CD4-positive, alpha-beta T cell treated with Interleukin-15 for 4 hours (primary cell): ENCODE measurements at regions not wholly inside any gene's neighbourhood (a gene's known extent, or its start where the extent isn't known, plus 50 kb on each side); places are given as distances from the start of the nearest gene placed in this dataset.
"Not testable (repeated sequence)": the region's sequence is repeated elsewhere in the genome, so short reads cannot be mapped to it uniquely, and the experiment has no call there.

Source experiments
- DNase-seq: peaks from one replicate; pipeline ENCODE4 v3.0.0-alpha.2; 2020; ENCODE audit warnings: low spot score

DNA sequence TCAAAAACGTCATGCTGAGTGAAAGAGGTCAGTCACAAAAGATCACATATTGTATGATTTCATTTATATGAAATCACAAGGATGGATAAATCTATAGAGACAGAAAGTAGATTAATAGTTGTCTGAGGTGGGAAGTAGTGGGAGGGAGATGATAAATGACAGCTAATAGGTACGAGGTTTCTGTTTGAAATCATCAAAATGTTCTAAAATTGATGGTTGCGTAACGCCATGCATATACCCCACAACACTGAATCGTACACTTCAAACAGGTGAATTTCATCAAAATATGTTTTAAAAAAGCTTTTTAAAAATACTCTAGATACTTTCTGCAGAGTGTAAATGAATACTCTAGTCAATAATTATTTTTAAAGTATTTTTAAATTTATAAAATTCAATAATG lies 303.0 kb upstream of the STAC start:
- no peak for DNase-seq

DNA sequence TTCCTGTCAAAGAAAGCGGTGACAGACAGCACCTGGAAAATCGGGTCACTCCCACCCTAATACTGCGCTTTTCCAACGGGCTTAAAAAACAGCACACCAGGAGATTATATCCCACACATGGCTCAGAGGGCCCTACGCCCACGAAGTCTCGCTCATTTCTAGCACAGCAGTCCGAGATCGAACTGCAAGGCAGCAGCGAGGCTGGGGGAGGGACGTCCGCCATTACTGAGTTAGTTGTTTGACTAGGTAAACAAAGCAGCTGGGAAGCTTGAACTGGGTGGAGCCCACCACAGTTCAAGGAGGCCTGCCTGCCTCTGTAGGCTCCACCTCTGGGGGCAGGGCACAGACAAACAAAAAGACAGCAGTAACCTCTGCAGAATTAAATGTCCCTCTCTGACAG lies 297.3 kb upstream of the STAC start:
- not testable (repeated sequence) for DNase-seq

DNA sequence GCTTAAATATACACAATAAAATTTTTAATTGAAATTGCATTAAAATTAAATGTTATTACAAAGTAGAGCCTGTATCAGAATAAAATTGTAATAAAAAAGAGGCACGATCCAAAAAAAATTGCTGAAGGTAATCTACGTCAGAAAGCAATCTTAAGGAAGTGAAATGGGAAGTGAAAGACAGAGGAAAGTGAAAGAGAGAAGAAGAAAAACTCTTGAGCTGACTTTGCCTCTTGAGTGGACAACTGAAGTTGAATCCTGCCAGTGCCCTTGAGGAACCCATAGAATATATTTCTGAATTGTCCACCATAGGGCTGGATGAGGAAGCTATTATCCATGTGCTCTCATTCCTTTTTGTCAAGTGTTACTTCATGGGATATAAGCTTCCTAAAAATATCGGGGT lies 285.1 kb upstream of the STAC start:
- no peak for DNase-seq

DNA sequence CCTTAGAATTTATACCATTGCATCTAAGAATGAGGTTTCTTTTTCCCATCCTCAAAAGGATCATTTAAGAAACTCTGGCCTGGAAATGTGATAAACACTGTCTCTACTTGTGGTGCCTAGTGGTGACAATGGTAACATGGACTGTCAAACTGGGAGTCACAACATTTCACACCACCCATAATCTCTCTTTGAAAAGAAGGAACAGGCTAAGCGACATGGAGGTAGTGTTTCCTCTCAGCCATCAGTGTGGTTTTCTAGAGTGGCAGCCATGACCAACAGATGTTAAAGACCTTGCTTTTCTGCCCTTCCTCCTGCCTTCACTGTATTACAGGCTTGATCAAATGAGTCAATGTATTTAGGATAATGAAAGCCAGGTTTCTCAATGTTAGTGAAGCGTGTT lies 283.1 kb upstream of the STAC start:
- DNase-seq = no peak

DNA sequence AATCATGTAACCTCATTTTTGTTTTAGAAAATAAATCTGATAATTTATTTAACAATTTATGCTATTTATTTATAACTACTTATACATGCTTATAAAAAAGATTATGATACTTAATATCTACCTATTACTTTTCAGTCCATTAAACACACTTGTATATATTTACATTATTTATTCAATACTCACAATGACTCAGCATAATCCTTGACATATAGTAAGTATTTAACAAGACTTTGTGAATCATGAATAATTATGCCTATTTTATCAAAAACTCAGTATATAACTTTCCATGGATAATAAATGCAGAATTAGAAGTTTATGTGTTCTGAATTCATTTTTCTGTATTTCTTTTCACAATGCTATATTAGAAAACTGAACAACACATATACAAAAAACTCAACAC lies 266.0 kb upstream of the STAC start:
- no peak for DNase-seq

DNA sequence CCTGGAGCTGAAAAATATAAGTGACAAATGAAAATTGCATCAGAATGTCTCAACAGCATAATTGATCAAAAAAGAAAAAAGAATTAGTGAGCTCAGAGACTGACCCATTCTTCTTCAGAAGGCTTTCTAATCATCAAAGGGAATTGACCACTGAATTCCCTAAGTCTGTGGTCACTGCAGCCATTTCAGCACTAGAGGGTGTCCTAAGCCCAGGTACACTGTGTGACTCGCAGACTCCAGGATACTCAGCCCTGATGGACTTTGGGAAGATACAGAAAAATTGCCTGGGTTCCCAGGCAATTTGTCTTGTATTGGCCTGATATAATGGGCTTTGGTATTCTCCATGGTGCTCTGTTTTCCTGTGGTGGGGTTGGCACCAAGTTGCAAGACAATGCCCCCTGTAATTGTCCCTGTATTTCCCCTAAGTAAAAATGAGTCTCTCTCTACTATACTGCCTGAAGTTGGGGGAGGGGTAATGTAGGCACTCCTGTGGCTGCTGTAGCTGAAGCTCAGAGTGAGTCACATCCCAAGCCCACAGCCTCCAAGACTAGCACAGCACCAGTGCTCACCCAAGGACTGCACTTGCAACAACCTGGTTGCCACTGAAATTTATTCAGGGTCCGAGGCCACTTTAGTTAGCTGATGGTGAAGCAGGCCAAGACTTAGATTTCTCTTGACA lies 256.0 kb upstream of the STAC start:
- DNase-seq = no peak

DNA sequence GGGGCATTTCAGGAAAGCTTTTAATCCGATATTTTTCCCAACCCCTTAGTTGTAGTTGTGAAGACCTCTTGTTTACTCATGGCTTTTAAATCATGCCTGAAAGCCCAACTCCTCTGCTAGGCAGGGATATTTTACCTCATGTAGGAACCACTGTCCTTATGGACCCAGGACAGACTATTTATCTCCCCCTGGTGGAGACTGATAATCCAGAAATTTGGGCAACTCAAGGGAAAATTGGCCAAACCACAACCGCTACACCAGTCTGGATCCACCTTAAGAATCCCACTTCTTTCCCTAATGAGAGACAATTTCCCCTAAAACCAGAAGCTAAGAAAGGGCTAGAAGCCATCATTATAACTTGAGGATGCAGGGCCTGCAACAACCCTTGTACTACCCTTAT lies 248.1 kb upstream of the STAC start:
- DNase-seq = no peak

DNA sequence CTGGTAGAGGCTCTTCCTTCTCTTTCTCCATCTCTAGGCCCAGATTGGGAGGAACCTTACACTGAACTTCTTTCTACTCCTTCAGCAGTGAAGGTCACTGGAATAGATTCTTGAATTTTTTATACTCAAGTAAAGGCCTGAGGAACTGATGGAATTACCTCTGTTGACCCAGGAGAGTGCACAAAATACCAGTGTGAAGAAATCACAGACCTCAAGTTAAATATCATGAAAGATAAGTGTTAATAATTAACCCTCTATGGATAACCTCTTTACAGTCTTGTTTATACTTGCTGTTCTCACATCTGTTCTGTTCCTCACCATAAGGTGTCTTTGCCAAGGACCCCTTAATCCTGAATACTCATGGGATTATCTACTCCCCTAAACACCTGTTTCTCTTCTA lies 244.4 kb upstream of the STAC start:
- no peak for DNase-seq

DNA sequence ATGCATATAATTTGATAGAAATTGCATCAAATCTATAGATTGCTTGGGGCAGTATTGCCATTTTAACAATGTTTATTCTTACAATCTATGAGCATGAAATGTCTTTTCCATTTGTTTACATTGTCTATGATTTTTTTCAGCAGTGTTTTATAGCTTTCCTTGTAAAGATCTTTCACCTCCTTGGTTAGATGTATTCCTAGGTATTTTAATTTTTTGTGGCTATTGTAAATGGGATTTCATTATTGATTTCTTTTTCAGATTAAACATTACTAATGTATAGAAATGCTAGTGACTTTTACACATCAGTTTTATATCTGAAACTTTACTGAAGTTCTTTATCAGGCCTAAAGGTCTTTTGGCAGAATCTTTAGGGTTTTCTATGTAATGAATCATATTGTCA lies 237.6 kb upstream of the STAC start:
- DNase-seq = no peak

DNA sequence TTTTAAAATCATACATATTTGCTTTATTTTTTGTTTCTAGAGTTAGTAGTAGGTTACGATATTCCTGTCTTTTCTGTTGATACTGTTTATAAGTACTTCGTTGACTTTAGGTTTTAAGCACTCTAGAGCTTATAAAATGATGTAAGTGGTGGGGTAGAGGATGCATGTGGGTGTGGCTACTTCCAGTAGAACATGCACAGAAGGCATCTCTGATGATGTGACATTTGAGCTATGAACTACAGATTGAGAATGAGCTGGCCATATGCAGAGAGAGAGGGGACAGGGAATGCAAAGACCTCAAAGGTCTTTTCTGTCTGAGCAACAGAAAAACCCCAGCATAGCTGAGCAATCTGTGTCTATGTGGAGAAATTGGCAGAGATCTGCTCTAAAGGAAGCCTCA lies 233.9 kb upstream of the STAC start:
- DNase-seq = no peak

DNA sequence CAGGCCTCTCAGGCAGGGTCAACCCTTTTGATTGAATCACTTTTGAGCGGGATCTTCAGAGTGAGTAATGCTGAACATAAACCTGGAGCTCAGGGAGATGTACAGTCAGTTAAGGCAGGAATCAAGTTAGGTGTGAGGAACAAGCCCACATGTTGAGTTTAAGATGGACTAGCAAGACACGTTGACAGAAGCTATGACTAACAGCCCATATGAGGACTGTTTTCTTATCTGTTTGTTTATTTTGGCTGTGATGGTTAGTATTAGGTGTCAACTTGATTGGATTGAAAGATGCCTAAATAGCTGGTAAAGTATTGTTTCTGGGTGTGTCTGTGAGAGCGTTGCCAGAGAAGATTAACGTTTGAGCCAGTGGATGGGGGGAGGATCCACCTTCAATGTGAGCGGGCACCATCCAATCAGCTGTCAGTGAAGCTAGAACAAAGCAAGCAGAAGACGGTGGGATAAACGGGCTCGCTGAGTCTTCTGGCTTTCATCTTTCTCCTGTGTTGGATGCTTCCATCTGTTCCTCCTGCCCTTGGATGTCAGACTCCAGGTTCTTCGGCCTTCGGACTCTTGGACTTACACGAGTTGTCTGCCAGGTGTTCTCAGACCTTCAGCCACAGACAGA lies 232.3 kb upstream of the STAC start:
- DNase-seq = no peak

DNA sequence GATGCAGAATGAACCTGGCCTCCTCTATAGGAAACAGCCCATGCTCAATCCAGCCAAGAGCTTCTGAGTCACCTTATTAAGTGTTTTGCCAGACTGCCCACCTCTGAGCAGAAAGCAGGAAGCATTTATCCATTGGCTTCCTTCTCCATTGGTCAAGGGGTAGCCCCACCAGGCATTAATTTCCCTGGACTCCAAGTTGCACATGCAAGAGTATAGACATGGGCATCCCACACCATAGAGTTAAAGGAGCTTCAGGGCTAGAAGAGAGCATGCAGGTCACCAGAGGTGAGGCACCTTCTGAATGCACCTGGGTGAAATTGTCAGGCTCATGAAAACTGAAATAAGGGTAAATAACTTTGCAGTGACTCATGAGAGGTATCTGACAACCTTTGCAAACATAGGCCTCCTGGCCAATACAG lies 230.8 kb upstream of the STAC start:
- no peak for DNase-seq

DNA sequence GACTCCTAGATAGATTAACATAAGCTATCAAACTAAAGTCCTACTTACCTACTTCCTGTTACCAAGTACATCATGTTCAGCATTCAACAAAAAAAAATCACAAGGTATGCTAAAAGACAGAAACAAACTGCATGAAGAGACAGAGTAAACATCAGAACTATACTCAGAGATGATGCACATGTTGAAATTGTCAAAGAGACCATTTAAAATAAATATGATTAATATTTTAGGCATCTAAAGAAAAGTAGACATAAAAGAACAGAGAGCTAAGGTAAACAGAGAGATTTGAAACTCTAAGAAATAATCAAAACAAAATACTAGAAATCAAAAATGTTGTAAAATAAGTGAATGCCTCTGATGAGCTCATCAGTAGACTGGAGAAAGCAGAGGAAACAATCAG lies 224.8 kb upstream of the STAC start:
- DNase-seq = no peak

DNA sequence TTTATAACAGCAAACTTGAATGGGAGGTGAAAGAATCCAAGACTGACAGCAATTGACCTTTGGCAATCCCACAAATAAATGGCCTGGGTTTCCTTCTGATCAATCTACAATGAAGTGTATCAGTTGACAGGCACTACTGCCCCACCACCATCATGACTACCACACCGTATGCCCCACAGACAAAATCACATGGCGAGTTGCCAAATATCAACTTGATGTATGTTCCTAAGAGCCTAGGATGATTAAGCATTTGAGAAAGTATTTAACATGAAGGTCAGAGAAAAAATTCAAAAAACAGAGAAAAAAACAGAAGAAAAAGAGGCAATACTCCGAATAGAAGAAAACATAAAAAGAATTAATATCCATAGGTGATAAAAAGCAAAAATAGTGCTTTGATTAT lies 215.9 kb upstream of the STAC start:
- no peak for DNase-seq

DNA sequence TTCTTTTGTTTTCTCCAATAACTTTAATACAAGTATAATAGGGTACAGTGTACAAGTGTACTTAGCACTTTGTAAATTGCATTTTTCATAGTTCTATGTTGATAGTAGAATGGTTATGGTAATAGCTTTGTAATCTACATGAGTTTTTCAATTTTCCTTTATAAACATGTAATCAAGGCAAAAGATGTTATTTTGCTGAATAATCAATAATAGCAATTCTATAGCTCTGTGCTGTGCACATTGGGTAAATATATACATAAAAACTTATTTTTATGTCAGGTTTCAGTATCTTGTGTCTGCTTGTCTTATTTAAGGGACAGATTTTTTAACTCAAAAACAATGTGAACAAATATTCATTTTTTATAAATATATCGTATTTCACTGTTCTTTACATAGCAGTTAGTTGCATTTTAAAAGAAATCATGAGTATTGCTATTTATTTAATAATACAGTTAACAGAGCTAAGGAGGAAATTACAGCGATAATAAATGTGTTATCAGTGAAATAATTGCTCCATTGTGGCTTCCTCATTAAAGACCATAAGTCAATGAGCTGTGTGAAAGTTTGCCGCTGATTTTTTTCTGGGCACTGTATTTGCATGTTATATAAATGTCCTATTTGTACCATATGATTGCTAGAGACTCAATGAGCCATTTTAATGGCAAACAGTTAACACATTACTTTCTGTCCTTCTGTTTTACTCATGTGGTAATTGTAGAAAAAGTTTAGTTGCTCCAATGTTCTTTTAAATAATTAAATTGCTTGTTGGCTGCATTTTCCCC lies 214.6 kb upstream of the STAC start:
- no peak for DNase-seq

DNA sequence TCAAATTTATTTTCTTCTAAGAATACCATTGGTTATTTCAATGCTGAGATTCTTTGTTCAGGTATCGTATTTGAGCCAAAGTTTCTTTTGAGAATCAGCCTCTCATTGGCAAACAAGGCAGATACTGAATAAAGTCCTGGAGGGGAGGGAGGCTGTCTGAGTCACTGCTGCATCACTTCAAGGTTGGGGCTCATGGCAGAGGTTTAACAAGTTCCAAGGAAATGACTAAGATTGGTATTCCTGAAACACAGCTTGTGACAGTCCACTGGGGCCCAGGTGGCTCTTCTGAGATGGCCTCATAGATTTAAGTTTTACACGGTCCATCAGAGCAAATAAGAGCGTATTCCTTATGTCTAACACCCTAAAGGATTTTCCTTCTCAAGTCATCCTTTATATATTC lies 213.8 kb upstream of the STAC start:
- DNase-seq = no peak

DNA sequence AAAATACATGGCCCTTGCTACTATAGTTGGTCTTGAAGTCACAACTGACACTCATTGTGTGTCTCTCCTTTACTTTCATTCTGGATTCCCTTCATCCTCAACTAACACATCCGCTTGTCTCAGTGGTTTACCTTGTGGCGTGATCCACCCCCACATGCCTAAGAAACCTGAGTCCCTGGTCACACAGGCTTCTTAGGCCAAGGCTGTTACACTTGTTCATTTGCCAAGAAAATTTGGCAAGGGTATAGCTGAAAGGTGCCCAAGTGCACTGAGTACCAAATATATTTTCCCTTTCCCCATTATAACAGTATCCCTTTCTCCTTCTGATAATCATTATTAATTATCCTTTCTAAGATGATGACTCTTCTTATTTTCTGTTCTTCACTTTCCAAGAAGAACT lies 207.6 kb upstream of the STAC start:
- DNase-seq = no peak

DNA sequence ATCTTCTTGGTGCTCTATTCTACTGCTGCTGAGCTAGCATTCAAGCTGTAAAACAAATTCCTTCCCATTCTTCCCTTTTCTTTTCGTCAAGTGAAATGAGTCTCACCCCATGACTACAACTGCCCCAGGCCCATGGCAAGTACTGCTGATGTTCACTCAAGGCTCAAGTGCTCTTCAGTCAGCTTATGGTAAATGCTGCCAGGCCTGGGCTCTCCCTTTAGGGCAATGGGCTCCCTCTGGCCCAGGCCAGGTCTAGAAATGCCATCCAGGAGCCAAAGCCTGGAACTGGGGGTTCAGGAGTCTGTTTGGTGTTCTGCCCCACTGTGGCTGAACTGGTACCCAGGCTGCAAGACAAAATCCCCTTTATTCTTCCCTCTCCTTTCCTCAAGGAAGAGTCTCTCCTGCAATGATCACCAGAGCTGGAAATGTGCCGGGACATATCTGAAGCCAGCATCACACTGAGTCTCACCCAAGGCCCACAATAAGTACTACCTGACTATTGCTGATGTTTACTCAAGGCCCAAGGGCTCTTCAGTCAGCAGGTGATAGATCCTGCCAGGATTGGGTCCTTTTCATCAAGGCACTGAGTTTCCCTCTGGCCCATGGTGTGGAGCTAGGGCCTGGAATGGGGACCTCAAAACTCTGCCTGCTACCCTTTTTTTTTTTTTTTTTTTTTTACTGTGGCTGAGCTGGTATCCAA lies 205.0 kb upstream of the STAC start:
- no peak for DNase-seq

DNA sequence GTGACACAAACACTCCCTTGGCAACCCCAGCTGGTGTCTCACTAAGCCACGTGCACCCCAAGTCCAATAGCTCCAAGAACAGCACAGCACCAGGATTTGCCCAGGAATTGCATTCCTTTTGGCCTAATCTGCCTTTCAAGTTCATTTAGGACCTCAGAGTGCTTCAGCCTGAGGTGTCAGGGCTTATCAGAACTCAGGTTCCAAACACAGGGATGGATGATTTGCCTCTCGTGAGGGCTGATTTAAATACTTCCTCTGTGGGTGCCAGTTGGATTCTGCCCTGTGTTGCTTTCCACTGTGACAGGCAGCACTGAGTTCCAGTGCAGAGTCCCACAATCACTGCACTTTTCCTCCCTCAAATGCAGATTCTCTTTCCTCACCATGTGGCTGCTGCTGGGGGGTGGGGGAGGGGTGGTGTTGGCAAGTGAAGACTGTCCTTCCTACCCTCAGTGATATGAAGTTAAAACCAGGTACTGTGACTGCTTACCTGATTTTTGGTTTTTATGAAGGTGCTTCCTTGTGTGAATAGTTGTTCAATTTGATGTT lies 204.3 kb upstream of the STAC start:
- no peak for DNase-seq

DNA sequence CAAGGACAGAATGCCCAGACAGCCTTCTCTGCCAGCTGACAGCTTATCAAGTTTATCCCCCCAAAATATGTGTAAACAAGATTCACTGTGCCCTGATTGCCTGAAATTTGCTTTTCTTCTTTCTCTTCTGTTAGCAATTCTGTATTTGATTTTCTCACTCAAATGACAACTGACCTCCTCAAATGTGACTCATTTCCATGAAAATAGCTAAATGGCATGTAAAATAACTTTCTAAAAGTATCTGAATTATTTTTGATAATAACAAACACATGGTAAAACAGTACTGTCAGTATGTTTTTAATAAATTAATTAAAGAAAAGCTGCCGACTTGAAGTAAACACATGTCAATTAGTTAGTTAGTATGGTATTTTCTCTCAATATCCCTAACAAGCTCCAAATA lies 202.3 kb upstream of the STAC start:
- DNase-seq = no peak

DNA sequence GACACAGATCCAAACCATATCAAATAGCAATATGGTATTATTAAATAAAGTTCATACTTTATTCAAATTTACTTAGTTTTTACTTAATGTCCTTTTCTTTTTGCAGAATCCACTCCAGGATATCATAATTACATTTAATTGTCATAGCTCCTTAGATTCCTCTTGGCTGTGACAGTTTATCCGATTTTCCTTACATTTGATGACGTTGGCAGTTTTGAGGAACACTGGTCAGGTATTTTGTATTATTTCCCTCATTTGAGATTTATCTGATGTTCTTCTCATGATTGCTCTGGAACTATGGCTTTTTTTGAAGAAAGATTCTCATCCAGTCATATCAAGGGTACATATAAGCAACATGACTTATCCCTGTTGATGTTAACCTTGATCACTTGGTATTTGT lies 198.3 kb upstream of the STAC start:
- no peak for DNase-seq

DNA sequence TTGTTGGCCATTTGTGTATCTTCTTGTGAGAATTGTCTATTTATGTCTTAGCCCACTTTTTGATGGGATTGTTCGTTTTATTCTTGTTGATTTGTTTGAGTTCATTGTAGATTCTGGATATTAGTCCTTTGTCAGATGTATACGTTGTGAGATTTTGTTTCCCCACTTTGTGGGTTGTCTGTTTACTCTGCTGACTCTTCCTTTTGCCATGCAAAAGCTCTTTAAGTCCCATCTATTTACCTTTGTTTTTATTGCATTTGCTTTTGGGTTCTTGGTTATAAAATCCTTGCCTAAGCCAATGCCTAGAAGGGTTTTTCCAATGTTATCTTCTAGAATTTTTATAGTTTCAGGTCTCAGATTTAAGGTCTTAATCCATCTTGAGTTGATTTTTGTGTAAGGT lies 193.1 kb upstream of the STAC start:
- DNase-seq = not testable (repeated sequence)

DNA sequence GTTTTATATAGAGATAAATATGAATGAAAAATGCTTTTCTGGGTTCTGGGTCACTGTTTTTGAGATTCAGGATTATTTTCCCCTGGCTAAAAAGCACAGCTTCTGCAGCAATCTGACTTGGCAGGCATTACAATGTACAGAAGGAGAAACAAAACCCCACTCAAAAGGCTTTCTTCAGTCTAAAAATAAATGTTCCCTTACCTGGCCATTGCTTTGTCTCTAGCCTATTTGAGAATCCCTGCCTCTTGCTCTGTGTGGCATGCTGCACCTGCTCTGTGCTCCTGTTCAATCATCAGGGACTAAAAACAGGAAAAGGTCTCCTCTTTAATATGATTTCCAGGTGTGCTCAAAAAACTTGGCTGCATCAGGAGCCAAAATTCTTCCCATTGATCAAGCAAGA lies 187.4 kb upstream of the STAC start:
- no peak for DNase-seq
